ENCODE measurements at regions not wholly inside any gene's neighbourhood (a gene's known extent, or its start where the extent isn't known, plus 50 kb on each side); places are given as distances from the start of the nearest gene placed in this dataset.
"Not testable (repeated sequence)": the region's sequence is repeated elsewhere in the genome, so short reads cannot be mapped to it uniquely, and the experiment has no call there.

GRCh38 chr12:65734226-65734625, 90.1 kb upstream of the HMGA2 start:
- DNase-seq (ENCODE audit: low spot score): no peak

DNA sequence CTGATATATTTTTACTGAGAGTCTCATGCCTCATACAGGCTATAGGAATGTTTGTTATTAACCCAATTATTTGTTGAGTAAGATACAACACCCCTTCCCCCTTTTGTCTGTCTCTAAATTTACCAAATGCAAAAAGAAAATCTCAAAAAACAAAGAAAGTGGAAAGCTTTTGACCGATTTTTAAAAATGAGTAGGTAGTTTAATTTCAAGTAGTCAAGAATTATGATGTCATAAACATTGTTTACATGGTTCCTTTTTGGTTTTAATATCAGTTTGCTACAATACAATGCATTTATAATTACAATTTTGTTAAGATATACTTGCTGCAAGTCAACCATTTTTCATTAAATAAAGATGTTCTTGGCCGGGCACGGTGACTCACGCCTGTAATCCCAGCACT, 84.7 kb upstream of the HMGA2 start:
- DNase-seq (ENCODE audit: low spot score): no peak

DNA sequence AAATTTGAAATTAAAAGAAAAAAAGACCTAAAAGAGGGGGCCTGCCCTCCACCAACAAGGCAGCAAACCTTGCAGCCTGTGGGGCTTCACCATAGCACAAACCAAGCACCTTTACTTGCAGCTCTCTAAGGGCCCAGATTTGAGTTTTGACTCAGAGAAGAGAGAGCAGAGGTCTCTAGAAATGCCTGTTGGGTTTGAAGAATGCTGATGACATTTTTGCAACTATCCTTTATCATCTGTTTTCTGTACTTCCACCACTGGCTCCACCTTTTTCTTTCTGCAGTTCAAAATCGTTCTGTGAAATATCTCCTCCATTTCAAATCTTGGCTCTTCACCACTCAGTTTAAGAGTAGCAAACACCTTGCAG, 83.8 kb upstream of the HMGA2 start:
- DNase-seq (ENCODE audit: low spot score): no peak

- peak; percentile 87 for DNase-seq (ENCODE audit: low spot score)
These were observed 83.2 kb upstream of the HMGA2 start for GRCh38 chr12:65740873-65741600.

DNA sequence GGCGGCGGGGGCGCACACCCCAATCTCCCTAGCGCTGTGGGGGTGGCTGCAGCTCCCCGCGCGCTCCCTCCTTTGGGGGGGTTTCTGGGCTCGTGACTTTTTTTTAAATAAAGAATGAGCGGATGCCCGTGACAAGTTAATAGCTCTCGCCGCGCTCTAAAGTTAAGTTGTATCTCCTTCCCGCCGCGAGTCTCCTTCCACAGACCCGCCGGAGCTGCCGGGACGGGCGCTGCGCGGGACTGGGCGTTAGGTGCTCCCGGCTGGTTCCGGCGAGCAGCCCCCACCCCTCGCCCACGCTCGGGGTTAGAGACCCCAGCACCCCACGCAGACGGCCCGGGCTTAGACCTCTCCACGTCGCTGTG, 82.6 kb upstream of the HMGA2 start:
- peak; percentile 70 for DNase-seq (ENCODE audit: low spot score)

- DNase-seq (ENCODE audit: low spot score): peak; percentile 83
These were observed 82.0 kb upstream of the HMGA2 start for GRCh38 chr12:65742018-65743010.

GRCh38 chr12:65744236-65744840, 79.9 kb upstream of the HMGA2 start:
- DNase-seq (ENCODE audit: low spot score): not testable (repeated sequence)

DNA sequence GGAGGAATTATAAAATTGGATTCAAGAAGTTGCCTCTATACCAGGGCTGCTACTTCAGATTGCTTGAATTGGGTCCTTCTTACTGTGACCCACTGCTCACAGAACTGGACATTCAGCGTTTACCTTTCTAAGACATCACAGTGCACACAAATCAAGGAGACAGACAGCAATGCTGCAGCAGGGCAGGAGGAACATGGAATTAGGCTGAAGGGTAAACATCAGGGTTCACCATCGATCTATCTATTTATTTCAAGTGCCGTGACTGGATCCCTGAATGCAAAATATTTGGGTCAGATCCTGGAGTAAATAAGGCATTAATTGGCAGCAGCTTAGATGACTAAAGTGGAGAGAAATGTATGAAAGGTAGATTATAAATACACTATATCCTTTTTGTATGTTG, 76.9 kb upstream of the HMGA2 start:
- DNase-seq (ENCODE audit: low spot score): no peak

GRCh38 chr12:65748332-65748731, 76.0 kb upstream of the HMGA2 start:
- no peak for DNase-seq (ENCODE audit: low spot score)

DNA sequence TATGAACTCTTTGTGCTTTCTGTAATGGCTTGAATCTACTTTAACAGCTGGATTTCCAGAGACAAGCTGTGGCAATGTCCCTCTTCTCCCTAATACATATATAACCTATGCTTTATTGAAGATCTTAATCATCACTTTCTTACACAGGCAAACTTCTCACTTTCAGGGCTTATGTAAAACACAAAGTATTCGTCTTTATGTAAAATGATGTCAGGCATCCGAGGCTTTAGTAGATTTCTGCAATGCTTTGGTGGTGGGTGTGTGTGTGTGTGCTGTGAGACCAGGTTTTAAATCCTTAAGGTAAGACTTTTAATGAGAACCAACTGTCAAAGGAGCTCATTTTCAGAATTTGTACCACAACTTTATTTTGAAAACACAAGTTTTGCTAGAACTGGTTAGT, 70.0 kb upstream of the HMGA2 start:
- DNase-seq (ENCODE audit: low spot score): no peak

- no peak for DNase-seq (ENCODE audit: low spot score)
These were observed 69.3 kb upstream of the HMGA2 start for GRCh38 chr12:65754744-65755595.

DNA sequence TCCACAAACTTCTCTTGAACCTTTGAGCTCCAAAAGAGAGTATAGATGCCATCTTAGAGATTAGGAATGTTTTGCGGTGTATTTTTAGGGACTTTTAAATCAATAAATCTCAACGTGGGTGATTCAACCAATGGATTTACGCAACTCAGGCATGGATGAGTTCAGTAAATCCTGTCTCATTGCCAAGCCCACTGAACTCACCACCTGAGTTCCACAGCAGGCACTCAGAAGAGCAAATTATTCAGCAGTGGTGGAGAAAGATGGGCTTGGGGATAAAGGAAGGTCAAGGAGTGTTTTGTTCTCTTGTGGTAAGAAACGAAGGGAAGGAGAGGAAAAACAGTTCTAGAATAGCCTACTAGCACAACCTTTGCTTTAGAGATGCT, 68.7 kb upstream of the HMGA2 start:
- DNase-seq (ENCODE audit: low spot score): no peak

DNA sequence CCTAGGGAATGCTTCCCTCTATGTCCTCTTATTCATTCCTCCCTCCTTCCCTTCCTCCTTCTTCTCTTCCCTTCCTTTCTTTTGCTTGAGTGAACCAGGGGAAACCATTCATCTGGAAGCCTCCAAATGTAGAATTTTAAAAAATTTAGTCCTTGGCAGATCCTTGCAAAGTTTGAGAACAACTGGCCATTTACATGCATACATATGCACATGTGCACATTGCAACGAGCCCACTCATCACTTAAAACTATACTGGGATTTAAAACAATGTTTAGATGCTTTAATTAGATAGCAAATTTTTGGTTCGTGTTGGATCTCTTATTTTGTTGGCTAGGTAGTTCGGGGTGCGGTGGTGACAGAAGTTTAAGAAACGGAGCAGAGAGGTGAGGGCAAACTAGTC, 68.0 kb upstream of the HMGA2 start:
- no peak for DNase-seq (ENCODE audit: low spot score)

GRCh38 chr12:65756956-65757511, 67.2 kb upstream of the HMGA2 start:
- DNase-seq (ENCODE audit: low spot score): no peak

GRCh38 chr12:65758401-65758800, 65.9 kb upstream of the HMGA2 start:
- no peak for DNase-seq (ENCODE audit: low spot score)

DNA sequence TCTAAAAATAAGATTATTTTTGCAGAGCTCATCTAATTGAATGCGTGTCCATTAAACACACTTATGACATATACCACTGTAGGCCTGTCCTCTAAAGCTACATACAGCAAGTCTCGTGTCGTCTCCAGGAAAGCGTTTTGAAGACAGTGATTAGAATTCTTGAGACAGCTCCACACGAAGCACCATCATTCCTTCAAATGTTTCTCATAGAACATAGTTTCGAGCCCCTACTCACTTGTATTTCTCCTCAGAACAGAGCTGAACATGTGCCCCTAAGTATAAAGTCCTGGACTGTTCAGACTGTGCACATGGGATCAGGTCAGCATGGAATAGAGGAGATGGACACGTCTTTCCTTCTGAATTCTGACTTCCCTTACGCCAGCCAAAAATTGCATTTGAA, 64.5 kb upstream of the HMGA2 start:
- DNase-seq (ENCODE audit: low spot score): no peak

DNA sequence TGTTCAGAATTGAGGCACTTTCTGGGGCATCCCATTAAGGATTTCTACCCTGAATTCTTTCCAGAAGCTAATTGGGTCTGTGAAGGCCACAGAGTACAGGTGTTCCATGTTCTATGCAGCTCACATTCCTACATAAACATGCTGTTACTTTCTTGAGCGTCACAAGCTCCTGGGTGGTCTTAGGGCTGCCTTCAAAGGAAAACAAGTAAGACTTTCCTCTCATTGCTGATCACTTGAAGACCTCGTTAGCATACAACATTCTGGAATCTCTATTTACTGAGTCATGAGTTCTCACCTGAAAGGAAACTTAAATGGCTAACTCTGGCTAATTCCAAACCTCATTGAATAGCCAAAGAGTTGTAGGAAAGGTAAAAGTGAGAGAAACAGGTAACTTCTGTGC, 63.0 kb upstream of the HMGA2 start:
- DNase-seq (ENCODE audit: low spot score): no peak

DNA sequence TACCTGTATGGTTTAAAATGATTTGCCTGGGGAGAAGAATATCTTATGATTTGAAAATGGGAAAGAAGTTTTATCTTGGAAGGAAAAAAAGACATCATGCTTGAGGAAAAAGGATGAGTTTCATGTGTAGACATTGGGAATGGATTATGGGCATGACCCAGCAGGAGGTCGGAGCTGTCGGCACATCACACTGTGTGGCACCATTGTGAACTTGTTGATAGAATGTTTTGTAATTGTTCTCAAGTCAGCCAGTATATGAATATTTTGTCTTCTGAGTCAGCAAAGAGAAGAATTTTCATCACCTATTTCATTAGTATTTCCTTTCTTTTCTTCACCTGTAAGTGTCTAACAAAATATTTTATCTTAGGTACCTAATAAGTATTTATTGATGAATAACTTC, 60.0 kb upstream of the HMGA2 start:
- DNase-seq (ENCODE audit: low spot score): no peak

GRCh38 chr12:65765436-65765813, 58.9 kb upstream of the HMGA2 start:
- DNase-seq (ENCODE audit: low spot score): peak; percentile 25

DNA sequence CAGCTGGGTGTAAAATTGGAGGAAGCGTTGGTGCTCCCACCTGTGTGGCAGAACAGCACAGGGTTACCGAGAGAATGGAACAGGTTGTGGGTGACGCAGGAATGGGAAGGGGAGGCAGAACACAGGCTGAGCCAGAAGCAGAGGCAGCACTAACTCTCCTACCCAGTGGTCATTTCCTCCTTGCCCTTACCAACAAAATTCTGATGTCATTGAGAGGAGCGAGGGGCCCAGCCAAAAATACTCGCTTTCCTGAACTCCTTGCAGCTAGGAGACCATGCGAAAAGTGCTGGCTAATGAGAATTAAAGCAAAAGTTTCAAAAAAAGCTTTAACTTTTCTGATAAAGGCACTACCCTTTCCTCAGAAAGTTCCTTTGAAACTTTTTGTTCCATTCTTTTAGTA, 54.4 kb upstream of the HMGA2 start:
- DNase-seq (ENCODE audit: low spot score): no peak

Data from AG08396 (cell line).